Forelimb muscle (tissue), 1 donor: ENCODE measurements at regions not wholly inside any gene's neighbourhood (a gene's known extent, or its start where the extent isn't known, plus 50 kb on each side); places are given as distances from the start of the nearest gene placed in this dataset.

ENCODE experiments used
- DNase-seq: peaks from one replicate; pipeline ENCODE4 v3.0.0-alpha.2; 2013; ENCODE audit warnings: low read depth

DNA sequence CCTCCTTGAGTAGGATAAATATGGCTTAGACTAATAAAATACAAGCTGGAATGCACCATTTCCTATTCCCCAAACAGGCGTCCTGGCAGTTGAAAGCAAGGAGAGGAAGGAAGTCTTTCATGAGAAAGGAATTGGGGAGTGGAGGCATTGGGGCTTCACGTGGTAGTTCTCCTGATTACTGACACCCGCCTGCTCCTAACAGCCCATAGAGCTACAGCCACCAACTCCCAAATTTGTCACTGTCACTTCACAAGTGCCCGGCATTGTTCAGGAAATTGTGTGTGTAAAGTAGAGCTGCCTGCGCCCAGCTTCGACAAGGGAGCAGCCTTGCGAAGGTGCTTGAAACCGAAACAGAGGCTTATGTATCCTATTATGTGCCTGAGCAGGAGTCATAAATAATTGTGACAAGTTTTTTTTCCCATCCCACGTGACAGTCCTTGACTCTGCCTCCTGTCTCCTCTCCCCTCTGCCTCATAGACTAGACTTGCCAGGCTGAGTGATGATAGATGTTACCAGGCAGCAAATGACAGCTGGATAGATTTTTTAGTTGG, 301.7 kb upstream of the ZFP64 start:
- DNase-seq, result peak; percentile 14

DNA sequence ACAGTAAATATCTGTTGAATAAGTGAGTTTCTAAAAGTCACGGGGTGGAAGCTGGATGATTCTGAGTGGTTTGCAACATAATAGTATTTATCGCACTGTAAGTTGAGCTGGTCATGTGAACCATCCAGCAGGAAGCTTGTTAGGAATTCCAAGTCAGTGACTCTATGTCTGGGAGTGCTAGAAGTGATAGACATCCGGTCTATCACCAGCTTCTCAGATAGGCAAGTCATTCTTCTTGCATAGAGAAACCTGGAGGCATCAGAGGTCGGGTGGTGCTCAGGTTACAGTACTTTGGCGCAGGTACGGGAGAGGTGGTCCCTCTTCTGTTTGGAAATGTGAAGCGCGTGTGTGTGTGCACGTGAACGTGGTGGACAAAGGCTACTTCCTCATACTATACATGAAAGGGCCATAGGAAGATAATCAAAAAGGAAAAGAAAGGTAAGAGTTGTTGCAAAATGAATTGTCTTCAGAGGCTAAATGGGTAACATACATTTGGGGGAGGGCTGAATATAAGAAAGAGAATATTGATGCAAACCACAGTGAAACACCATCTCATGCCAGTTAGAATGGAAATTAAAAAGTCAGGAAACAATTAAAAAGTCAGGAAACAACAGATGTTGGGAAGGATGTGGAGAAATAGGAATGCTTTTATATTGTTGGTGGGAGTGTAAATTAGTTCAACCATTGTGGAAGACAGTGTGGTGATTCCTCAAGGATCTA, 299.3 kb upstream of the ZFP64 start:
- DNase-seq, result no peak

DNA sequence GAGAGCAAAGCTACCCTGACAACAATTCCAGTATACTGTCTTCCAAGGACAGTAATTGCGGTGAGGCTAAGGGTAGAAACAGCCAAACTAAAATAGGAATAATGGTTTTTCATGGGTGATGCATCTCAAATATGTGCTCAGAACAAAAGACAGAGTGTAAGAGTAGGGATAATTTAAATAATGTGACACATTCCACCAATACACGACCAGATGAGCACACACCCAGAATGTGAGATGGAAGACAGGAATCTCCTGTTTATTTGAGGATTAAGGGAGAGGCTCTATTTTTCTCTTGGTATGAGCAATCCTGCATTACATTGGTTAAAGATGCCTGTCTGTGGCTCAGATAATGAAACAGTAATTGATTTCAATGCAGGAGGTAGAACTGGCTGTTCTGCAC, 292.9 kb upstream of the ZFP64 start:
- no peak for DNase-seq

DNA sequence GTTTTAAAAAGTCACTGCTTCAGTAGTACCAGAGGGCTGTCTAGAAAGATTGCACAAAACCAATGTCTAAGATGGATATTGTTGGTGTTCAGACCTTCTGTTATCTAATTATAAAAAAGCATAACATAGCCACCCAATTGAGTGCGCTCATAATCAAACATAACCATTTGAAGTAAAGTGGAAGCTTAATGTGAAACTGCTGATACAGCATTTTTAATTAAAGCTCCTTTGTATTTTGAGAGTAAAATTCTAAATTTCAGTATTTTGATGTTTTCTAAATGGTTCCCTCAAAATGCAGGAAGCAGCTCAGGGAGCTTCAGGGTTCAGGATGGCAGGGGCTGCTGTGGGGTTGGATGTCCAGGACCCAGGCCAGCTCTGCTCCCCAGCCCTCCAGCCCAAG, 291.8 kb upstream of the ZFP64 start:
- DNase-seq, result no peak

DNA sequence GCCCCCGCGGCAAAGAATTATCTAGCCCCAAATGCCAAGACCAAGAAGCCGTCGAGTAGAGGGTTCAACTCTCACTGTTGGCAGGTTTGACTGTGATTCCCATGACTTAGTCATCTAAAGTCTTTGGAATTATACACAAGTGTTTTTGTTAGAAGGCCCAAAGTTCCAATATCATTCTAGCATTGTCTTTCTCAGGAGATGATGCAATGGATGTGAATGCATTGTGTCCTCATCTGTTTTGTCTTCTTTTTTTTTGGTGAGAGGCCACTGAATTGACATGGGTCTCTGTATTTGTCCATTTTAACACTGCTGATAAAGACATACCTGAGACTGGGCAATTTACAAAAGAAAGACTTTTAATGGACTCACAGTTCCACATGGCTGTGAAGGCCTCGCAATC, 290.5 kb upstream of the ZFP64 start:
- DNase-seq, result no peak

DNA sequence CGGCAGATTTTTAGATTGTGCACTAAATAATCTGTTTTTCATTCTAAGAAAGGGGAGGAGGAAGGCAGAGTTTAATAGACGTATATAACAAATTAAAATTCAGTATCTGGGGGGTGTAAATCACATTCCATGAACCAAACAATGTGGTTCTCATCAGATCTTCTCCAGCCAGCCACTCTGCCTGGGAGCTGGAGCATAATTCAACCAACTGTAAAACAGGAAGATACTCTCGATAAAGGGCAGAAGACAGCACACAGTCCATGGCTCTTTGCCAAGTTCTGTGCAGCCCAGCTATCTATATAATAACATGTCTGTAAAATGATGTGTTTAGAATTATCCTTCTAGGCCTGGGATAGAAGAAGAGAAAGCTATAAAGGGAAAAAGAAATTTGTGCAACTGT, 289.9 kb upstream of the ZFP64 start:
- DNase-seq, result no peak

DNA sequence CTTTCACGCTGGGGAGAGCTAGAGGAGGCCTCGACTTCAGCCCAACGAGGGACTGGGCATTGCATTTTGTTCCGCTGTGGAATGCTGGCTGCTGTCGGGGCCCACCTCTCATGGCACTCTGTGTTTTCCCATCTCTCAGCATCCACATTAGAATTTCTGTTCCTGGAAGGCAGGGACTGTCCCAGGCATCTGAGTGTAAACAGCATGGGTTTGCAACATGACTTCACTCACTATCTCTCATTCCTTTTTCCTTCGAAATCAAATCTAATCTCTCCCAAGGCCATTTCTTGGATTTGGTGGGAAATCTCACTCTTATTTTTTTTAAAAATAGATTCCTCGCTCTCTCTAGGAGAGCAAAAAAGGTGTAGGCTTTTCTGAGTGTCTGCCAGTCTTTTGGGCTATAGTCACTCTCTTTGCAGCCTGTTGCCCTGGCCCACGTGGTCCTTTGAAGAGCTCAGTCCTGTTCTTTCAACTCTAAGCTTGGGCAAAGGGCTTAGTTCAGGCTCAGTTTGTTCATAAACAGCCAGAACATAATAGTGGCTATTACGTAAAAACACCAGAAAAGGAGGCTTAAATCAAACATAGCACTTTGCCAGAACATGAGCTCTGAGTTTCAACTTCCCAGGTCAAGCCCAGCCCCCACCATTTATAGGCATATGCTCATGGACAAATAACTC, 284.6 kb upstream of the ZFP64 start:
- no peak for DNase-seq

DNA sequence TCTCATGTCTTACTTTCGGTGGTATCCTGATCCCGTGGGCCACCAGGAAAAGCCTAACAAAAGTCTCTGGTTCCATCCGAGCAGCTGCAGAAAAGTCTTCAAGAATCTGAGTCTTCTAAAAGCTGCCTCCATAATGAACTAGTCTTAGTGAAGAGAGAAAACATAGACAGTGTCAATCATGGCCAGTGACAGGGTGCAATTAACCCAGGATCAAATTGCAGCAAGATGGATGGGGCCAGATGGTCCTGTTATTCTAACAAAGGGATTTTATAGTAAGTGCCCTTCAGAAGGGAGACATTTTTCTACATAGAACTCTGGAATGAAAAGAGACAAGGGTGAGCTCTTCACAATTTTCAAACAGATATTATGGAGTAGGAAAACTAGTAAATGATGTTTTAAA, 281.6 kb upstream of the ZFP64 start:
- DNase-seq, result no peak

DNA sequence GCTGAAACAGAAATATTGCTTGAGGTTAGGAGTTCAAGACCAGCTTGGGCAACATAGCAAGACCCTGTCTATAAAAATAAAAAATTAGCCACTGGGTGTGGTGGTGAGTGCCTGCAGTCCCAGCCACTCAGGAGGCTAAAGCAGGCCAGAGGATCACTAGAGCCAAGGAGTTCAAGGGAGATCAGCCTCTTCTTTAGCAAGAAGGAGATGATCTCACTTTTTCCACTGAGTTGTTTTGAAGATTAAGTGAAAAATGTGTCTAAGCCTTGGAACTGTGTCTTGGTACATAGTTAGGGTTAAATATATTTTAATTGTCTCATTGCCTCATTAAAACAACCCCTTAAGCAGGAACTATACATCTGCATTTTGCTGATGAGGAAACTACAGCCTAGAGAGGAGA, 279.0 kb upstream of the ZFP64 start:
- DNase-seq, result no peak

DNA sequence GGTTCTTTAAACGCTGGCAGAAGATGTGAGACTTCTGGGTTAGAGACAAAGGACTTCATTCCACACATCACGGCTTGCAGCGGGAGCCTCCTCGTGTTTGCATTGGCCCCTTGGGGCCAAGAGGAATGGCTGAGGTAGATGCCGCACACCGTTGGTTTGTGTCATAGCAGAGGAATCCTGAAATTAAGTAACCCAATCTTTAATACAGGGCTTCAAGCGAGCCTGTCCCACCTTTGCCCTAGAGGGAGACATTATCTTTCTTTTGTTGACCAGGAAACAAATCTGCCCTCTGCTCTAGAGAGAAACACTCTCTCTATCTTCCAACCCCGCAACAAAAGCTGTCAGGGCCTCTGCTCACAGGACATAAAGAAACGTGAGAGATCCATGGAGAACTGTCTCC, 277.5 kb upstream of the ZFP64 start:
- no peak for DNase-seq

DNA sequence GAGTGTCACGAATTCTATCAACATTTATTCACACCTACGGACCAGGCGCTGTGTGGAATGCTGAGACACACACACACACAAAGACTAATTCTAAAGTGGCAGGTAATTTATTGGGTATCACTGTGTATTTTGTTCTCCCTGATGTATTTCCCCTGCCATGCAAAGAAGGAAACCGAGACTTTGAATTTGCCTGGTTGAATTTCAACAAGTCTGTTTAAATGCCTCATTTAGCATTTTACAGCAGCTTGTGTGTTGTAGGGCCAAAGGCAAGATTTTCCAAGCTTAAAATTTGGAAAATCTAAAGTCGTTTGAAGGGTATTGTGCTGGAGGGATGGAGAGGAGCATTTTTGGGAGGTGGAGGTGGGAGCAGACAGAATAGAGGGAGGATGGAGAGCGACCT, 274.4 kb upstream of the ZFP64 start:
- no peak for DNase-seq

DNA sequence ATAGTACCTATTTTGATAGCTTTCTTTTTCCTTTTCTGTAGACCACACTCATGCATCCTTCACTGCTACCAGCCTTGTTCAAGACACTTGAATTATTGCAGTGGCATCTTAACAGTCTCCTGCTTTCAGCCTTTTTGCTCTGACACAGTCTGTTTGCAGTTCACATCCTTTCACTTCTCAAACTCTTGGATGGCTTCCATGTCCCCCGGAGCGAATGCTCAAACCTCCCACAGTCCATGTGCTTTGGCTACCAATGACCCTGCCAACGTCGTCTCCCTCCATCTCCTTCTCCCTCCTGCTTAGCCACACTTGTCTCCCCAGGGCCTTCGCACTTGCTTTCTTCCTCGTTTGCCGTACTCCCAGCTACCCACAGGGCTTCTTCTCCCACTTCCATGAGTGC, 270.0 kb upstream of the ZFP64 start:
- DNase-seq, result no peak

DNA sequence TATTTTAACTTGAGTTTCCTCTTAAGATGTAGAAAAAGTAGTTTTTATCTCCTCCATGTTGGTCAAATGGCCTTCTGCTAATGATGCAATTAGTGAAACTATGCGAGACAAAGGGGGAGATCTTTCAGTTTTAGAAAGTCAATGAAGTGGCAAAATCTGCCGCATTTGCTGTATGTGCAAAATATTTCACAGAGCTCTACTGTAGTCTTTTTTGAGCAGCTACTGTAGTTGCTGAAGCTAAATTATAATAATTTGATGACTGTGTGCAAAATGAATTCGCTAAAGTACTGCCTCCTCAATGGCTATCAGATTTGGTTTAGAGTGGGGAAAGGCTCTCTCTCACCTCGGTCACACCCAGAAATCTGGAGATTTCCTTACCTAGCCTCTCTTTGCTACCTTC, 267.6 kb upstream of the ZFP64 start:
- no peak for DNase-seq

DNA sequence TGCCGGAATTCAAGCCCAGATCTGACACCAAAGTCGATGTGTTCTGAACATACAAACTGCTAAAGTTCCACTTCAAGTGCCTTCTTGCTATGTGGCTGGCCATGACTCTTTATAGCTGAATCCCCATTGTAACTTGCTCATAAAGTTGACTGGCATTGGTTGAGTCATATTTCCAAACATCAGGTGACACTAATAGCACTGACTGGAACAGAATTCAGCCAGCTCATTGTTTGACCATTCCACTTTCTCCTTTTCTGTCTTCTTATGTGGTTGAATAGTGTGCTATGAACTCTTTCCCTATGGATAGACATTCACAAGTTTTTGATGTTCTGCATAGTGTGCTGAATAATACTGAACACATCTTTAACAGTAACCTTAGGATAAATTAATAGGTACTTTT, 266.2 kb upstream of the ZFP64 start:
- DNase-seq, result no peak

DNA sequence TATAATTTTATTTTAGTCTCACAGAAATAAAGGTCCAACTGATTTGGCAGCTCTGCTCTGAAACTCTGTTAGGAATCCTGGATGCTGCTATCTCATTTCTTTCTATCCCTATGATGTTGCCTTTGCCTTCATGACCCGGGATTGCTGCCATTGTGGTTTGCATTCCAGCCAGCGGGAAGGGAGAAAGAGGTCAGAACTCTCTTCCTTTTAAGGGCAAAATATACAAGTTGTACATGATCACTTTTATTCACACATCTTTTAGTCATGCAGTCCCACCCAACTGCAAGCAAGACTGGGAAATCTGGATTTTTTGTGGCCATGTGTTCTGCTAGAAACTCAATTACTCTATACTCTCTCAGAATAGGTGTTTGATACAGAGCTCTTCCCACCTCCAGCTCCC, 263.1 kb upstream of the ZFP64 start:
- DNase-seq, result no peak

DNA sequence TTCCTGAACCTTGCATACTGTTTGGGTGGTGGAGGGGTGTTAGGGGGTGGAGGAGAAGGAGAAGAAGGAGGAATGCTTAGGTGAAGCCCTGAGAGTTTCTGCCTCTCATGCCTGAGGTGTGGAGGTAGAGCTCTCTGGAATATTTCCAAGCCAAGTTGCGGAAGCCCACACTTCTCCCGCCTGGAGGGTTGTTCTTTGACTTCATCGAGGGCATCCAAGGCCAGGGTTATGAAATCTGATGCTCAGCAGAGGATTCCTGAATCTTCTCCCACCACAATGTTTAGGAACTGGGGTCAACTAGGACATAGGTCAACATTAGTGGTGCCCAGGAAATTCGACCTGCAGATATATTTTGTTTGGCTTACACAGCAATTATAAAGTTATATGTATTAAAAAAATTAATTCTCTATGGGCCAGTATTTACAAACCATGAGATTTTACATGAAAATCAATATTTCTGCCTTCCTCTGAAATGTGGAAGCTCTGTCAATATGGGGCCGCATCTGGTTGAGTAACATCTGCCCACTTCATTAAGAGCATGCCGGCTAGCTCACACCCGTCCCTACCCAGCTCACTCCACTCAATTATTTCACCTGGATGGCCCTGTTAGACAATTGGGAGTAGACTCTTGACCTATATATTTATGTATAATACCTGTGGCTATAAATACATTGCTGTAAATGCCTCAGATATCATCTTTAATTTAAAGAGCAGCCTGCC, 257.1 kb upstream of the ZFP64 start:
- no peak for DNase-seq

DNA sequence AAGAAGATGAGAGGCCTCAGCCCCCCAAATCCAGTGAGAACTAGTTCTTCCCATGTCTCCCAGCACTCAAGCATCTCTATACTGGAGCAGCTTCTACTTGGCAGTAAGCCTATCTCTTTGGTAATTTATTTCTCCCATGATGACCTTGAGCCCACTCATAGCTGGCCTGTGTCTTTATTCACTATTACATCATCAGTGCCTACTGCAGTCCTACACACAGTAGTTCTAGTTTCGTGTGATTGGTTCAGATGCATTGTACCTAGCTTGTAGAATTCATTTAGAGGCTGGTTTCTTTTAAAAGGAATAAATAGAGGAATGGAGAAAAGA, 255.6 kb upstream of the ZFP64 start:
- DNase-seq, result no peak

DNA sequence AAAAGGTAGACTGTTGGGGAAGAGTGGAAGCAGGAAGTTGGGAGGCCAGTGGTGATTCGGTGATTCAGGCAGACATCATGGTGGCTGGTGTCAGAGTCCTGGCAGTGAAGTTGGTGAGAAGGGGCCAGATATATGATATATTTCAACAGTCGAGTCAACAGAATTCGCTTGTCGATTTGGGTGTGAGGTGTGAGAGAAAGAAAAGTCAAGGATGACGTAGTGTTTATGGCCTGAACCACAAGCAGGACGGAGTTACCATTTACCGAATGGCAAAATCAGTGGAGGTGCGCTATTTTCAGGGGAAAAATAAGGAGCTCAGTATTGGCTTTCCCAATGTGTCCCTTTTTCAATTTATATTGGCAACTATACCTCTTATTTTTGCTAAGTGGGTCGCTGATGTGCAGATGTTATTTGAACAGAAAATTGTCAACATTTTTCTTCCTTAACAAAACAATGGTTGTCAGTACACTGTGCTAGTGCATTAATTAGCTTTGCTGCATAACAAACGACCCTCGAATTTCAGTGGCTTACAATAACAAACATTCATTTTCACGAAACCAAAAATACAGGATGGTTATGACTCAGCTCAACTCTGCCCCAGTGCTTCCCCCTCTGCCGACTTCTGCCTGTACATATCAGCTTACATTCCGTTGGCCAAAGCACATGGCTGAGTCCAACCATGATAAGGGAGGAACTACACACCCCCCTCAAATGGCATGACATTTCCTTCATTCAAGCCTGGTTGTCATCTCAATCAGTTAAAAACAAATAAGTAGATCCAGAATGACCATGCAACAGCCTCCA, 255.0 kb upstream of the ZFP64 start:
- DNase-seq, result no peak

DNA sequence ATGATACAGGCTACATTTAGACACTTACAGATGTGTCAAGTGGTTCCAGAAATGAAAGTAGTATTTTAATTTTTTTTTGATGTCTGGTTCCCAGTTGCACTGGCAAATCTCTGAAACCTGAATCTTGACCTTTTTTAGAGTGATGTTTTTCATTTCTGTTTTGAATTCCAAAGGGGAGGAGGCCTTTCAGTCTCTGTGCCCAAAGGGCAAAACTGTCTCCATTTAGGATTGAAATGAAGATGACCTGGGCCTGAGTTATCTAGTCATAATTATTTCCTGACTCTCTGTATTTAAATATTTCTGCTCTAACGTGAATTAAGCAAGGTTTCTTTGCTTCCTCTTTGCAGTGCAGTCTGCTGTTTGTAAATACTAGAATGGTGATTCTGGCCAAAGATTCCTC, 252.9 kb upstream of the ZFP64 start:
- no peak for DNase-seq

DNA sequence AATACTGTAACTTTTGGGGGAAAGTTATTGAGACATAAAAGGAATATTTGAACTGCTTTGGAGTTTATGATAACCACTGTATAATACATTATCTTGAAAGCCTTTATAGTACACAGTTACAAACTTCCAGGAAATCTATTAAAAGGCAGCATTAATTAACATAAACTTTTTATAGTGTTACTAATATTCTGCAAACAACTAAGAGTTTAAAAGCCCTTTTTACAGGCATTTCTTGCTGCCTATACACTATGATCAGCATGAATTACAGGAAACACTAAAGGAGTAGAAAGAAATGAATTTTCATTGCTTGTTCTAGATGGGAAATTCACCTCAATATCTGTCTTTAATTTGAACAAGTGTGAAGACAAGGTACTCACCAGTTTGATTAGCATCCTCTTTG, 252.3 kb upstream of the ZFP64 start:
- no peak for DNase-seq

DNA sequence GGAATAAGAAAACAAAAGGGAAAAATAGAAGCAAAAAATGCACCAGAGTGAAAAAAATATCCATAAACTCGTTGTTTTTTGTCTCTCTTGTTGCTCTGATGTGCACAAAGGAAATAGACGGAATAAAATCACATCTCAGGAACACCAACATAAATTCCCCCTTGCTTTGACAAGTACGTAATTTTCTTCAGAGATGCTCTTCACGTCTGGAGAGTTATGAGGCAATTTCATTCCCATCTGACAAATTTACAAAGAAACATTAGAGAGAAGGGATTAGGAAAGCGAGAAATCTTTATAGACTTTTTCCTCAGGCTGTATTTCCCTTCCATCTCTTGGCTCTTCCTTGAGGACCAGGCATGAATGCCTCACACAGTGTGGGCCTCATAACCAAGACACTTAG, 250.1 kb upstream of the ZFP64 start:
- DNase-seq, result no peak

DNA sequence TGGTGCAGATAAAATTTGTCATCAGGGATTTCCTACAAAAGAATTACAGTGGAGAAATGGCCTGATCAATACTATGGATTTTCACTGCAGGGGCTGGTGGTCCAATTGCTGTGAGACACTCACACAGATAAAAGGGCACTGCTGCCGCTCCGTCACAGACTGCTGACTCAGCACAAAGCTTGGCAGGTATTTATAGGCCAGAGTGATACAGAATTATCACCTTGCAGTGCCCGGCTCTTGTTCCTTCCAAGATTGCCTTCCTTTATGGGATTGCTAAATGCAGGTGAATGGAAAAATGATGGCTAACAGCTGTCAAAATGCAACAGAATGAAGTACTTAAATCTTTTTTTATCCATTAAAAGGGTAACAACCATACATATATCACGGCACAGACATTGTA, 247.8 kb upstream of the ZFP64 start:
- no peak for DNase-seq
